ENCODE measurements at regions not wholly inside any gene's neighbourhood (a gene's known extent, or its start where the extent isn't known, plus 50 kb on each side); places are given as distances from the start of the nearest gene placed in this dataset.

- POLR2A ChIA-PET = no interaction called here
- intact Hi-C loops (cut with micrococcal nuclease) = no loop called here
- Histone ChIP-seq H3K9me2 (ENCODE audit: insufficient read depth) (no peaks in the 10 kb centered on the region), H3K79me2 (ENCODE audit: insufficient read depth, low read length) (no peaks in the 10 kb centered on the region), H3K27me3 (ENCODE audit: insufficient read depth, low read length) (no peaks in the 10 kb centered on the region), H4K20me1 (ENCODE audit: insufficient read depth) (no peaks in the 10 kb centered on the region), H3K36me3 (ENCODE audit: control insufficient read depth in 1 of 2, insufficient read depth in 2 of 2, low read length in 2 of 2) (no peaks in the 10 kb centered on the region), H3K4me2 (ENCODE audit: low read length) (no peak overlapping the region), H3K4me3 (replicated peaks in 1 of 2; ENCODE audit: low read depth in 1 of 2, low read length in 2 of 2) (no peak overlapping the region), H3K9me3 (ENCODE audit: control insufficient read depth in 1 of 2, insufficient read depth in 1 of 2, low read depth in 1 of 2, low read length in 2 of 2) (no peaks in the 10 kb centered on the region), H3K9ac (ENCODE audit: low read length) (no peak overlapping the region), H2AFZ (ENCODE audit: low read depth, low read length, poor library complexity, severe bottlenecking) (no peak overlapping the region), H3K4me1 (ENCODE audit: control insufficient read depth in 1 of 2, insufficient read depth in 2 of 2, low read length in 2 of 2) (no peaks in the 10 kb centered on the region), H3K27ac (ENCODE audit: low read depth, low read length) (no peak overlapping the region)
- TF ChIP-seq ATF3 (IDR thresholded peaks at IDR 0.05) (no peak), SIN3A (IDR thresholded peaks at IDR 0.05; ENCODE audit: low read depth) (no peak), RAD21 (IDR thresholded peaks at IDR 0.05; ENCODE audit: low read depth) (no peak), ZFX (IDR thresholded peaks at IDR 0.05) (no peak), SP1 (IDR thresholded peaks at IDR 0.05; ENCODE audit: low read depth) (no peak), POLR2AphosphoS5 (IDR thresholded peaks at IDR 0.05; ENCODE audit: low read depth, low read length) (no peak), TCF7L2 (IDR thresholded peaks at IDR 0.05; ENCODE audit: borderline replicate concordance, extremely low read depth, insufficient read depth, insufficient read length) (no peak), EZH2 (IDR thresholded peaks at IDR 0.05) (no peak), CTCF (IDR thresholded peaks at IDR 0.05 in 2 of 3, conservative IDR thresholded peaks at IDR 0.05 in 1 of 3; ENCODE audit: borderline replicate concordance in 1 of 3, insufficient read depth in 1 of 3, low read depth in 2 of 3, low read length in 2 of 3) (no peak), EGR1 (IDR thresholded peaks at IDR 0.05; ENCODE audit: low read depth) (no peak), CEBPB (IDR thresholded peaks at IDR 0.05; ENCODE audit: low read depth) (no peak), ELF1 (IDR thresholded peaks at IDR 0.05; ENCODE audit: borderline replicate concordance, low read depth) (no peak), YY1 (IDR thresholded peaks at IDR 0.05; ENCODE audit: extremely low read depth, insufficient replicate concordance, low read depth, low read length) (no peak), CBX3 (IDR thresholded peaks at IDR 0.05; ENCODE audit: low read depth) (no peak), ZNF274 (IDR thresholded peaks at IDR 0.05; ENCODE audit: low read depth, low read length) (no peak), POLR2A (IDR thresholded peaks at IDR 0.05; ENCODE audit: borderline replicate concordance, extremely low read depth, insufficient read depth, insufficient read length) (no peak), SRF (IDR thresholded peaks at IDR 0.05; ENCODE audit: low read depth) (no peak), ZBTB33 (IDR thresholded peaks at IDR 0.05; ENCODE audit: extremely low read depth, insufficient replicate concordance, low read length) (no peak)
- RAD21 ChIA-PET (ENCODE audit: low non-redundant PET in 1 of 2, low total read pairs in 2 of 2, uncharacterized antibody in 2 of 2, unreplicated experiment in 2 of 2) = no interaction called here
- CTCF ChIA-PET = no interaction called here
- DNase-seq (ENCODE audit: low read depth, low spot score) (no peak), ATAC-seq (no peak)
- BruUV-seq (replicated peaks) = no TSS peak
Measured at GRCh38 chr13:106001443-106001842, 534.0 kb downstream of the EFNB2 start.

Data from HCT116 (cell line).